ENCODE measurements at regions not wholly inside any gene's neighbourhood (a gene's known extent, or its start where the extent isn't known, plus 50 kb on each side); places are given as distances from the start of the nearest gene placed in this dataset.

DNA sequence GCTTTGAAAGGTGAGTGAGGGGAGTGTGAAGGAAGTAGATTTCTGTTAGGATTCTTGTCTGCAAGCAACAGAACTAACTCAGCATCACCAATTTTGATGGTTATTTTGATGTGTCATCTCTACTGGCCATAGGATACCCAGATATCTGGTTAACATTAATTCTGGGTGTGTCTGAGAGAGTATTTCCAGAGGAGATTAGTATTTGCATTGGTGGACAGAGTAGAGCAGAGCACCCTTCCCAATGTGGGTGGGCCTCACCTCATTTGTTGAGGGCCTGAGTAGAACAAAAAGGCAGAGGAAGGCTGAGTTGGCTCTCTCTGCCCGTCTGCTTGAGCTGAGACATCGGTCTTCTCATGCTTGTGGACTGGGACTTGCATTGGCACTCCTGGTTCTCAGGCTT, 121.8 kb upstream of the POU3F1 start:
- no peaks in the 10 kb centered on the region for H3K4me1 ChIP-seq (replicated peaks in 1 of 2)
- H3K27me3 ChIP-seq: no peaks in the 10 kb centered on the region
- TF ChIP-seq CTCF (IDR thresholded peaks at IDR 0.05): no peak
- TF ChIP-seq POLR2A (IDR thresholded peaks at IDR 0.05): no peak
- no peaks in the 10 kb centered on the region for H3K36me3 ChIP-seq (replicated peaks in 1 of 2)
- no peak overlapping the region for H3K27ac ChIP-seq
- H3K9me3 ChIP-seq (replicated peaks in 1 of 3): no peaks in the 10 kb centered on the region
- H3K4me3 ChIP-seq: no peak overlapping the region
- intact Hi-C loops (cut with DNase I): no loop called here
- DNase-seq: no peak
- WGBS, 4 donors: 80 to 94% (median 89%) methylated on average over 2 of the region's 2 CpGs

DNA sequence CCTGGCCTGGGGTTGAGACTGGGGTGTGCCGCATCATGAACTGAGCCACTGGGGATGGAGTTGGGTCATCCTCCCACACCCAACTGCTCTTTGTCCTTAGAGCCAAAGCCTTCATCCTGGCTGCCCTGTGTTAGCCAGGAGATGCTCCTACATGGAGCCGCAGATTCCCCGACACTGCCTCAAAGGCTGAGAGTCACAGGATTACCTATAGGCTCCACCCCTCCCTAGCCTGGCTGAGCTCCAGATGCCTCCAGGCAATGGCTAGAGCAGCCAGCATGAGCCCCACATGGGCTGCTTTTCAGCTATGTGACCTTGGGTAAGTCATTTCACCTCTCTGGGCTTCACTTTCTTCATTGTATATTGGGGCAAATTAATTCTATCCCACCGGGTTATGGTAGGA, 119.9 kb upstream of the POU3F1 start:
- Histone ChIP-seq H3K27me3 (no peaks in the 10 kb centered on the region), H3K27ac (no peak overlapping the region), H3K4me3 (no peak overlapping the region), H3K36me3 (replicated peaks in 1 of 2) (no peaks in the 10 kb centered on the region), H3K4me1 (replicated peaks in 1 of 2) (no peaks in the 10 kb centered on the region), H3K9me3 (replicated peaks in 1 of 3) (no peaks in the 10 kb centered on the region)
- WGBS, 4 donors: 80 to 91% (median 83%) methylated on average over 2 to 4 of the region's 4 CpGs
- intact Hi-C loops (cut with DNase I): no loop called here
- TF ChIP-seq POLR2A (IDR thresholded peaks at IDR 0.05) (no peak), CTCF (IDR thresholded peaks at IDR 0.05) (no peak)
- DNase-seq: no peak

GRCh38 chr1:38153778-38154470, 107.3 kb upstream of the POU3F1 start:
- TF ChIP-seq POLR2A (IDR thresholded peaks at IDR 0.05) (no peak), CTCF (IDR thresholded peaks at IDR 0.05) (no peak)
- H3K36me3 ChIP-seq (replicated peaks in 1 of 2): no peaks in the 10 kb centered on the region
- intact Hi-C loops (cut with DNase I): no loop called here
- H3K27ac ChIP-seq: no peak overlapping the region
- DNase-seq: no peak
- H3K4me1 ChIP-seq (replicated peaks in 1 of 2): no peaks in the 10 kb centered on the region
- no peak overlapping the region for H3K4me3 ChIP-seq
- no peaks in the 10 kb centered on the region for H3K9me3 ChIP-seq (replicated peaks in 1 of 3)
- 61 to 70% (median 67%) methylated on average over 12 of the region's 12 CpGs for WGBS, 4 donors
- peaks cover 5% of the 10 kb centered on the region for H3K27me3 ChIP-seq

- peaks cover 5% of the 10 kb centered on the region for H3K27me3 ChIP-seq
- DNase-seq: no peak
- no peaks in the 10 kb centered on the region for H3K4me1 ChIP-seq (replicated peaks in 1 of 2)
- no peak overlapping the region for H3K4me3 ChIP-seq
- no peaks in the 10 kb centered on the region for H3K36me3 ChIP-seq (replicated peaks in 1 of 2)
- intact Hi-C loops (cut with DNase I): no loop called here
- 49 to 61% (median 55%) methylated on average over 6 of the region's 6 CpGs for WGBS, 4 donors
- no peak overlapping the region for H3K27ac ChIP-seq
- no peaks in the 10 kb centered on the region for H3K9me3 ChIP-seq (replicated peaks in 1 of 3)
- TF ChIP-seq POLR2A (IDR thresholded peaks at IDR 0.05) (no peak), CTCF (IDR thresholded peaks at IDR 0.05) (no peak)
Measured at GRCh38 chr1:38153066-38153777, 106.6 kb upstream of the POU3F1 start.

Data from adrenal gland (tissue), 9 donors.